ENCODE measurements at regions not wholly inside any gene's neighbourhood (a gene's known extent, or its start where the extent isn't known, plus 50 kb on each side); places are given as distances from the start of the nearest gene placed in this dataset.

GRCh38 chr15:69897471-69898237, 200.1 kb downstream of the TLE3 start:
- H3K9me3 ChIP-seq (ENCODE audit: control insufficient read depth in 4 of 4, low read length in 3 of 4): no peaks in the 10 kb centered on the region
- H3K27ac ChIP-seq (ENCODE audit: low read depth in 1 of 2, low read length in 2 of 2): no peak overlapping the region
- no peak overlapping the region for H3K9ac ChIP-seq (ENCODE audit: low read depth in 1 of 2, low read length in 2 of 2)
- TF ChIP-seq HNF4G (IDR thresholded peaks at IDR 0.05): no peak
- TF ChIP-seq SP1 (IDR thresholded peaks at IDR 0.05): no peak
- no peak for TF ChIP-seq FOXA1 (IDR thresholded peaks at IDR 0.05)
- H3K27me3 ChIP-seq (ENCODE audit: control insufficient read depth in 4 of 4, insufficient read depth in 4 of 4, low read length in 3 of 4): peaks cover 0 to 9% (median 0%) of the 10 kb centered on the region in 4 donors
- 80% methylated on average over 9 of the region's 9 CpGs for WGBS
- DNase-seq (ENCODE audit: low spot score): no peak
- H3K4me3 ChIP-seq (ENCODE audit: low read depth in 1 of 3, low read length in 3 of 3): no peak overlapping the region
- H3K4me1 ChIP-seq (ENCODE audit: control insufficient read depth in 4 of 4, insufficient read depth in 4 of 4, low read length in 3 of 4): no peaks in the 10 kb centered on the region
- H3K36me3 ChIP-seq (ENCODE audit: control insufficient read depth in 4 of 4, insufficient read depth in 3 of 4, low read depth in 1 of 4, low read length in 3 of 4): no peaks in the 10 kb centered on the region

GRCh38 chr15:69898243-69898642, 199.5 kb downstream of the TLE3 start:
- Histone ChIP-seq H3K9ac (ENCODE audit: low read depth in 1 of 2, low read length in 2 of 2) (no peak overlapping the region), H3K36me3 (ENCODE audit: control insufficient read depth in 4 of 4, insufficient read depth in 3 of 4, low read depth in 1 of 4, low read length in 3 of 4) (no peaks in the 10 kb centered on the region), H3K4me1 (ENCODE audit: control insufficient read depth in 4 of 4, insufficient read depth in 4 of 4, low read length in 3 of 4) (no peaks in the 10 kb centered on the region), H3K27me3 (ENCODE audit: control insufficient read depth in 4 of 4, insufficient read depth in 4 of 4, low read length in 3 of 4) (peaks cover 0 to 6% (median 0%) of the 10 kb centered on the region in 4 donors), H3K9me3 (ENCODE audit: control insufficient read depth in 4 of 4, low read length in 3 of 4) (no peaks in the 10 kb centered on the region), H3K4me3 (ENCODE audit: low read depth in 1 of 3, low read length in 3 of 3) (no peak overlapping the region), H3K27ac (ENCODE audit: low read depth in 1 of 2, low read length in 2 of 2) (no peak overlapping the region)
- DNase-seq (ENCODE audit: low spot score): no peak
- 86% methylated on average over 2 of the region's 2 CpGs for WGBS
- TF ChIP-seq RXRA (IDR thresholded peaks at IDR 0.05) (no peak), RAD21 (IDR thresholded peaks at IDR 0.05) (no peak), FOXA2 (IDR thresholded peaks at IDR 0.05) (no peak), SP1 (IDR thresholded peaks at IDR 0.05) (no peak), ATF3 (IDR thresholded peaks at IDR 0.05) (no peak)

- WGBS: 75% methylated on average over 7 of the region's 7 CpGs
- H3K27me3 ChIP-seq (ENCODE audit: control insufficient read depth in 4 of 4, insufficient read depth in 4 of 4, low read length in 3 of 4): no peaks in the 10 kb centered on the region
These were observed 195.2 kb downstream of the TLE3 start for GRCh38 chr15:69902414-69903062.

More at GRCh38 chr15:69902414-69903062, 195.2 kb downstream of the TLE3 start:
- Histone ChIP-seq H3K36me3 (ENCODE audit: control insufficient read depth in 4 of 4, insufficient read depth in 3 of 4, low read depth in 1 of 4, low read length in 3 of 4) (no peaks in the 10 kb centered on the region), H3K9ac (ENCODE audit: low read depth in 1 of 2, low read length in 2 of 2) (no peak overlapping the region), H3K4me3 (ENCODE audit: low read depth in 1 of 3, low read length in 3 of 3) (no peak overlapping the region), H3K9me3 (ENCODE audit: control insufficient read depth in 4 of 4, low read length in 3 of 4) (no peaks in the 10 kb centered on the region), H3K4me1 (ENCODE audit: control insufficient read depth in 4 of 4, insufficient read depth in 4 of 4, low read length in 3 of 4) (no peaks in the 10 kb centered on the region), H3K27ac (ENCODE audit: low read depth in 1 of 2, low read length in 2 of 2) (no peak overlapping the region)
- no peak for TF ChIP-seq TAF1 (conservative IDR thresholded peaks at IDR 0.05)
- TF ChIP-seq SP1 (IDR thresholded peaks at IDR 0.05): no peak
- no peak for TF ChIP-seq REST (IDR thresholded peaks at IDR 0.05)
- no peak for DNase-seq (ENCODE audit: low spot score)

All from liver (tissue), 7 donors.